ENCODE measurements at regions not wholly inside any gene's neighbourhood (a gene's known extent, or its start where the extent isn't known, plus 50 kb on each side); places are given as distances from the start of the nearest gene placed in this dataset.

DNA sequence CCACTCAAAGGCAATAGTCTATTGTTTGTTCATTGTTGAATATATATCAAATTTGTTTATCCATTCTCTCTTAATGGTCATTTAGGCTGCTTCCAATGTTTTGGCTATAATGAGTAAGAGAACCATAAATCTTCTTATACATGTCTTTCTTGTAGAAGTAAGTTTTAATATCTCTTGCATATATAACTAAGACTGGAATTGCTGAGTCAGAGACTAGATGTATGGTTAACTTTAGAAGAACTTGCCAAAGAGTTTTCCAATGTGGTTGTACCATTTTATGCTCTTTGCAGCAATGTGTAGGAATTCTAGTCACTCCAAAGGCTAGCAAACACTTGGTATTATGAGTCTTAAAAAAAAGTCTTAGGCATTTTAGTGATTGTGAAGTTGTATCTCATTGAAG is 610.0 kb upstream of the GCFC2 start:
- Histone ChIP-seq H3K4me3 (ENCODE audit: severe bottlenecking) (no peak overlapping the region), H3K9me3 (ENCODE audit: severe bottlenecking) (no peaks in the 10 kb centered on the region), H3K27ac (ENCODE audit: poor library complexity, severe bottlenecking) (no peak overlapping the region), H3K27me3 (ENCODE audit: insufficient read depth, poor library complexity, severe bottlenecking) (peaks cover 4% of the 10 kb centered on the region), H3K4me1 (ENCODE audit: insufficient read depth, poor library complexity, severe bottlenecking) (no peaks in the 10 kb centered on the region), H3K36me3 (ENCODE audit: low read depth) (no peaks in the 10 kb centered on the region)
- TF ChIP-seq, protein P1, sequence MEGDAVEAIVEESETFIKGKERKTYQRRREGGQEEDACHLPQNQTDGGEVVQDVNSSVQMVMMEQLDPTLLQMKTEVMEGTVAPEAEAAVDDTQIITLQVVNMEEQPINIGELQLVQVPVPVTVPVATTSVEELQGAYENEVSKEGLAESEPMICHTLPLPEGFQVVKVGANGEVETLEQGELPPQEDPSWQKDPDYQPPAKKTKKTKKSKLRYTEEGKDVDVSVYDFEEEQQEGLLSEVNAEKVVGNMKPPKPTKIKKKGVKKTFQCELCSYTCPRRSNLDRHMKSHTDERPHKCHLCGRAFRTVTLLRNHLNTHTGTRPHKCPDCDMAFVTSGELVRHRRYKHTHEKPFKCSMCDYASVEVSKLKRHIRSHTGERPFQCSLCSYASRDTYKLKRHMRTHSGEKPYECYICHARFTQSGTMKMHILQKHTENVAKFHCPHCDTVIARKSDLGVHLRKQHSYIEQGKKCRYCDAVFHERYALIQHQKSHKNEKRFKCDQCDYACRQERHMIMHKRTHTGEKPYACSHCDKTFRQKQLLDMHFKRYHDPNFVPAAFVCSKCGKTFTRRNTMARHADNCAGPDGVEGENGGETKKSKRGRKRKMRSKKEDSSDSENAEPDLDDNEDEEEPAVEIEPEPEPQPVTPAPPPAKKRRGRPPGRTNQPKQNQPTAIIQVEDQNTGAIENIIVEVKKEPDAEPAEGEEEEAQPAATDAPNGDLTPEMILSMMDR (IDR thresholded peaks at IDR 0.05; ENCODE audit: poor library complexity, severe bottlenecking), result no peak
- ATAC-seq (ENCODE audit: low read depth) (no peak), DNase-seq (ENCODE audit: low spot score) (no peak)

DNA sequence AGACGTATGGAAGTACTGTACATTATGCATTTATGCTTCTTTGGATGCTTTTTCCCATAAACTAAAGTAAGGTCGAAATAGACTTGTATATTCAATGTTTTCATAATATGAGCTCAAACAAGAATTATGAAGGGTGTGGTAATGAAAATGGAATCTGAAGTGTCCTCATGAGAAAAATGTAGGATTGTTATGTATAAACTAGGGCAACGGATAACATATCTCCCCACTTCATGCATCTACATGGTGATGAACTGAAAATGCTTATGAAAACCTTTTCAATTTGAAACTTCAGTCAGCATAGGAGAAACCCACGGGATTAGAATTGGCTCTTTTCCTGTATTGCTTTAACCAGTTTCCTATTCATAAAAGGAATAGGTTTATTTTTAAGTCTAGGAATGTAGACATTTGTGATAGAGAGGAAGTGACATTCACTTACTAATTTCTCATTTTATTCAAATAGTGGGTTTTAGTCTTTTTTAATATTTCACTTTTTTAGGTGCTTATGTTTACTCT is 608.2 kb upstream of the GCFC2 start:
- Histone ChIP-seq H3K4me3 (ENCODE audit: severe bottlenecking) (no peak overlapping the region), H3K4me1 (ENCODE audit: insufficient read depth, poor library complexity, severe bottlenecking) (no peaks in the 10 kb centered on the region), H3K27ac (ENCODE audit: poor library complexity, severe bottlenecking) (no peak overlapping the region), H3K9me3 (ENCODE audit: severe bottlenecking) (no peaks in the 10 kb centered on the region), H3K27me3 (ENCODE audit: insufficient read depth, poor library complexity, severe bottlenecking) (peaks cover 4% of the 10 kb centered on the region), H3K36me3 (ENCODE audit: low read depth) (no peaks in the 10 kb centered on the region)
- ATAC-seq (ENCODE audit: low read depth) (no peak), DNase-seq (ENCODE audit: low spot score) (no peak)
- TF ChIP-seq, protein P1 (IDR thresholded peaks at IDR 0.05; ENCODE audit: poor library complexity, severe bottlenecking), result no peak

DNA sequence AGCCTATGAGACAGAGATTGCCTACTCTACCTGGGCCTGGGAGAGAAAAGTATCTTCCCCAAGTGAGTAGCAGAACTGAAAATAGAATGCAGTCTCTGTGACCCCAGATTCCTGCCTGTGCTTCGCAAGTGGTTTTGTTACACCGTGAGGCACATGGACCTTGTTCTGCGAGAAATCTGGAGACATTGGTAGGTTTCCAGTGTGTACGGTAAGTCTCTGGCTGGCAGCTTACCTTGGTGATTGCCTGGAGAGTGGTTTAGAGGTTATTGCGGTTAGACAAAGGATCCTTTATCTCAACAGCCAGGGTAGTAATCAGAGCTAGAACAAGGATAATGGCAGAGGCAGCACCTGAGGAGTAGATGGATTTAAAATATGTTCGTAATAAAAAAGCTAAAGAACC is 606.0 kb upstream of the GCFC2 start:
- DNase-seq (ENCODE audit: low spot score) (no peak), ATAC-seq (ENCODE audit: low read depth) (no peak)
- Histone ChIP-seq H3K27ac (ENCODE audit: poor library complexity, severe bottlenecking) (no peak overlapping the region), H3K4me1 (ENCODE audit: insufficient read depth, poor library complexity, severe bottlenecking) (no peaks in the 10 kb centered on the region), H3K27me3 (ENCODE audit: insufficient read depth, poor library complexity, severe bottlenecking) (peaks cover 4% of the 10 kb centered on the region), H3K36me3 (ENCODE audit: low read depth) (no peaks in the 10 kb centered on the region), H3K9me3 (ENCODE audit: severe bottlenecking) (no peaks in the 10 kb centered on the region), H3K4me3 (ENCODE audit: severe bottlenecking) (no peak overlapping the region)
- TF ChIP-seq, protein P1 (IDR thresholded peaks at IDR 0.05; ENCODE audit: poor library complexity, severe bottlenecking), result no peak

DNA sequence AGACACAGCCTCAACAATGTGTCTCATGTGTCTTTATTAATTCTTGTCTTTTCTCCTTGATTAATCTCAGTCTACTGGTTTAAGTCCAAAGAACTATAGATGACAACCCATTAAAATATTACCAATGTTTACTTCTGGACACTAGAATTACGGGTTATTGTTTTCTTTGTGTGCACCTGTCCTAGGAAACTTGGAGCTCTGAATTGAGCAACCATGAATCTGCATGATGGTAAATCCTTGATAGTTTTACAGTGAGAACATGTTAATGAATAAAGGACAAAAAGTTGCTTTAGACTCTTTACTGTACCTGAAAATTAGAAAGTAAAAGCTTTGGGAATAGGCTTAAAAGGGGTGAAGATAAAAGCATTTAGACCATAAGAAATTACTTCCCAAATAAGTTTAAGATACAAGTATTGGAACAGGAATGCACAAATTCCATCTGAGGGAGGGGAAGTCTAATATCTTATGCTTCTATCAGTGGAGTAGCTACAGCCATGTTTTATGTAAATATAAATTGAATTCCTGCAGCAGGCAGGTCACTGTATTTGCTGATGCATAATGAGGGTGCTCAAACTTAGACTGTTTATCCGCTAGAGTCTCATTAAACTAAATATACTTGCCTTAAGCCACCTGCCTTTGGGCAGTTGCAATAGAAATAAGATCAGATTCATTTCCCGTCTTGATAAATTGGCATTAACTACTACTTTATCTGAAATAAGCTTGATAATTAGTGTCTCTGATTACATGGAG is 603.7 kb upstream of the GCFC2 start:
- Histone ChIP-seq H3K4me3 (ENCODE audit: severe bottlenecking) (no peak overlapping the region), H3K36me3 (ENCODE audit: low read depth) (no peaks in the 10 kb centered on the region), H3K27ac (ENCODE audit: poor library complexity, severe bottlenecking) (no peak overlapping the region), H3K4me1 (ENCODE audit: insufficient read depth, poor library complexity, severe bottlenecking) (no peaks in the 10 kb centered on the region), H3K27me3 (ENCODE audit: insufficient read depth, poor library complexity, severe bottlenecking) (no peaks in the 10 kb centered on the region), H3K9me3 (ENCODE audit: severe bottlenecking) (no peaks in the 10 kb centered on the region)
- ATAC-seq (ENCODE audit: low read depth), result no peak
- TF ChIP-seq, protein P1 (IDR thresholded peaks at IDR 0.05; ENCODE audit: poor library complexity, severe bottlenecking), result no peak
- DNase-seq (ENCODE audit: low spot score), result no peak

DNA sequence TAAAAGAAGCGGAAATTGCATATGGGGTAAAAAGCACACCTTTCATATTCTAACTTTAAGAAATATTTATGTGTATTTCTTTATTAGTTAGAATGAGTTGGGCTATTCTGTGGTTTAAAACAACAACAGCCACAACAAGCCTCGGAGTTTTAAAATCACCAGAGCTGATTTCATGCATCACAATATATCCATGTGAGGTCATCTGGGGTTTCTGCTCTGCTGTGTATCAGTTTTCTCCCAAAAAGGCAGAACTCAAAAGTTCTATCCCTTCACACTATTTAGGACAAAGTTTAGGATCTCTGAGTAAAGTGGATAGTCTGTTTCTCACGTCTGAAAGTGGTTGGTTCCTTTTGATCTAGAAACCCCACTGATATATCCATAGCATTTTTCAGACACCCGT is 601.5 kb upstream of the GCFC2 start:
- ATAC-seq (ENCODE audit: low read depth), result no peak
- no peak overlapping the region for H3K27ac ChIP-seq (ENCODE audit: poor library complexity, severe bottlenecking)
- no peaks in the 10 kb centered on the region for H3K36me3 ChIP-seq (ENCODE audit: low read depth)
- H3K9me3 ChIP-seq (ENCODE audit: severe bottlenecking), result no peaks in the 10 kb centered on the region
- H3K27me3 ChIP-seq (ENCODE audit: insufficient read depth, poor library complexity, severe bottlenecking), result no peaks in the 10 kb centered on the region
- H3K4me1 ChIP-seq (ENCODE audit: insufficient read depth, poor library complexity, severe bottlenecking), result no peaks in the 10 kb centered on the region
- TF ChIP-seq, protein P1 (IDR thresholded peaks at IDR 0.05; ENCODE audit: poor library complexity, severe bottlenecking), result no peak
- no peak for DNase-seq (ENCODE audit: low spot score)
- no peak overlapping the region for H3K4me3 ChIP-seq (ENCODE audit: severe bottlenecking)
